ENCODE measurements at regions not wholly inside any gene's neighbourhood (a gene's known extent, or its start where the extent isn't known, plus 50 kb on each side); places are given as distances from the start of the nearest gene placed in this dataset.

GRCh38 chr3:135751991-135752390, 213.5 kb upstream of the PPP2R3A start:
- H3K9me3 ChIP-seq (replicated peaks; ENCODE audit: control insufficient read depth, insufficient read depth, low read depth, low read length), result no peaks in the 10 kb centered on the region
- TF ChIP-seq ZNF121 (CRISPR knock-in tag; conservative IDR thresholded peaks at IDR 0.05), result no peak
- TF ChIP-seq YY1 (IDR thresholded peaks at IDR 0.05; ENCODE audit: borderline replicate concordance in 1 of 3, control insufficient read depth in 1 of 3, extremely low read depth in 1 of 3, insufficient read depth in 3 of 3, insufficient read length in 1 of 3, insufficient replicate concordance in 2 of 3, low read depth in 1 of 3, low read length in 2 of 3), result no peak
- TF ChIP-seq NR4A1 (CRISPR knock-in tag; IDR thresholded peaks at IDR 0.05), result no peak
- no peak for TF ChIP-seq NR4A1 (tag; IDR thresholded peaks at IDR 0.05)
- no peak for TF ChIP-seq MYNN (IDR thresholded peaks at IDR 0.05)
- no peak for TF ChIP-seq MYNN (CRISPR knock-in tag; IDR thresholded peaks at IDR 0.05)
- TF ChIP-seq PHF20 (IDR thresholded peaks at IDR 0.05; ENCODE audit: partially characterized antibody), result no peak
- TF ChIP-seq PATZ1 (CRISPR knock-in tag; IDR thresholded peaks at IDR 0.05; ENCODE audit: borderline replicate concordance), result no peak
- TF ChIP-seq TCF7L2 (IDR thresholded peaks at IDR 0.05; ENCODE audit: low read depth, low read length), result no peak
- no peak for TF ChIP-seq ZNF311 (CRISPR knock-in tag; IDR thresholded peaks at IDR 0.05)
- TF ChIP-seq ZNF347 (CRISPR knock-in tag; IDR thresholded peaks at IDR 0.05; ENCODE audit: low read depth), result no peak
- no peak for TF ChIP-seq MCM5 (IDR thresholded peaks at IDR 0.05; ENCODE audit: low read depth)
- no peak for TF ChIP-seq ZKSCAN8 (CRISPR knock-in tag; IDR thresholded peaks at IDR 0.05)
- TF ChIP-seq NFRKB (IDR thresholded peaks at IDR 0.05; ENCODE audit: low read depth), result no peak
- no peak for TF ChIP-seq ZNF57 (CRISPR knock-in tag; IDR thresholded peaks at IDR 0.05)
- TF ChIP-seq STAT5B (CRISPR knock-in tag; IDR thresholded peaks at IDR 0.05), result no peak
- TF ChIP-seq ASH1L (IDR thresholded peaks at IDR 0.05; ENCODE audit: borderline replicate concordance, low read depth, partially characterized antibody), result no peak
- no peak for TF ChIP-seq CBFA2T2 (conservative IDR thresholded peaks at IDR 0.05)
- no peak for TF ChIP-seq ZNF282 (CRISPR knock-in tag; IDR thresholded peaks at IDR 0.05)
- no peak for DNase-seq (ENCODE audit: extremely low read depth in 1 of 4, low spot score in 3 of 4)
- intact Hi-C loops (cut with micrococcal nuclease) (no loop called here), in situ Hi-C loops (cut with MboI) (no loop called here)
- H3K4me2 ChIP-seq (ENCODE audit: insufficient read depth, low read length), result no peak overlapping the region
- 0% methylated on average over 4 of the region's 4 CpGs for WGBS (ENCODE audit: insufficient coverage, low coverage, missing lambda C conversion rate)
- no TSS peak for BruUV-seq (replicated peaks)
- ATAC-seq, result no peak
- no peak overlapping the region for H3K27ac ChIP-seq (ENCODE audit: extremely low read depth, low read depth, low read length)
- no peaks in the 10 kb centered on the region for H3K79me2 ChIP-seq (ENCODE audit: control insufficient read depth, insufficient read depth, low read length)
- no peak overlapping the region for H2AFZ ChIP-seq (ENCODE audit: low read depth, low read length)
- H3K9me1 ChIP-seq (ENCODE audit: control insufficient read depth, insufficient read depth, low read length), result no peaks in the 10 kb centered on the region
- ChIA-PET CTCF (ENCODE audit: low intra/inter-chr PET ratio) (no interaction called here), POLR2A (interaction anchor here (1.1 kb wide), 1 partner anchor 40 kb away, joined by 4 read pairs; no protein-coding TSS in a partner anchor)
- H3K36me3 ChIP-seq (ENCODE audit: control insufficient read depth, insufficient read depth, low read length), result no peaks in the 10 kb centered on the region
- no peaks in the 10 kb centered on the region for H3K27me3 ChIP-seq (ENCODE audit: control insufficient read depth in 2 of 2, insufficient read depth in 2 of 2, low read length in 2 of 2)
- no peaks in the 10 kb centered on the region for H4K20me1 ChIP-seq (replicated peaks; ENCODE audit: control insufficient read depth, insufficient read depth, low read length)
- H3K4me3 ChIP-seq, result no peak overlapping the region
- H3K9ac ChIP-seq (ENCODE audit: insufficient read depth in 1 of 2, low read depth in 2 of 2, low read length in 2 of 2), result no peak overlapping the region
- FAIRE-seq, result no peak
- no peaks in the 10 kb centered on the region for H3K4me1 ChIP-seq (replicated peaks in 1 of 2; ENCODE audit: control insufficient read depth in 2 of 2, insufficient read depth in 2 of 2, low read length in 2 of 2)

Data from K562 (cell line).